GM23248 (cell line): ENCODE measurements at regions not wholly inside any gene's neighbourhood (a gene's known extent, or its start where the extent isn't known, plus 50 kb on each side); places are given as distances from the start of the nearest gene placed in this dataset.
"Not testable (repeated sequence)": the region's sequence is repeated elsewhere in the genome, so short reads cannot be mapped to it uniquely, and the experiment has no call there.

Experiments used
- EZH2 ChIP-seq: fragments of 200-600 bp; sonication (generic); IDR thresholded peaks from 2 replicates; pipeline ENCODE4 v1.6.1; 2018; ENCODE audit warnings: antibody characterized with exemption, mild to moderate bottlenecking; ENCODE audit not compliant: insufficient read depth, poor library complexity, severe bottlenecking
- EZH2phosphoT487 ChIP-seq: fragments of 200-600 bp; sonication (generic); IDR thresholded peaks from 2 replicates; pipeline ENCODE4 v1.6.1; 2018; ENCODE audit warnings: antibody characterized with exemption, moderate library complexity, mild to moderate bottlenecking, low read depth; ENCODE audit not compliant: insufficient read depth

- TF ChIP-seq EZH2phosphoT487, EZH2: not testable (repeated sequence)
Measured at GRCh38 chr5:27743383-27743979, 705.1 kb upstream of the CDH9 start.
